HCT116 (cell line): ENCODE measurements at regions not wholly inside any gene's neighbourhood (a gene's known extent, or its start where the extent isn't known, plus 50 kb on each side); places are given as distances from the start of the nearest gene placed in this dataset.

Experiments used
- ATAC-seq: fragments of 200-7000 bp; cut with Tn5 transposase; 2 replicates; pipeline ENCODE4 v1.9.1; 2020; ENCODE audit warnings: mild to moderate bottlenecking, moderate library complexity
- BruUV-seq: library from RNA; stranded (reverse); fragments of 400-500 nt; replicated peaks from 2 replicates; lab custom pipeline; 2021; lab: Mats Ljungman, UMichigan
- CTCF ChIA-PET: fragments of 300-600 bp; sonication (Branson Sonifier 250); formaldehyde crosslinking; loops from one replicate; lab custom pipeline; 2021; ENCODE audit warnings: antibody characterized with exemption; lab: Charles Lee
- POLR2A ChIA-PET: fragments of 300-600, 350-600 bp; sonication (Branson Sonifier 250); formaldehyde crosslinking; loops from one replicate; lab custom pipeline; 2021; ENCODE audit warnings: antibody characterized with exemption; lab: Charles Lee
- RAD21 ChIA-PET, 2 experiments: fragments of 300-600 bp; sonication (Branson Sonifier 250); formaldehyde crosslinking; loops; one replicate each; lab custom pipeline; 2023; ENCODE audit warnings: low total read pairs in 2 of 2; ENCODE audit not compliant: uncharacterized antibody in 2 of 2, unreplicated experiment in 2 of 2, low non-redundant PET in 1 of 2; lab: Charles Lee
- DNase-seq: peaks from one replicate; pipeline ENCODE4 v3.0.0-alpha.2; 2010; ENCODE audit warnings: low read depth, low spot score
- H2AFZ ChIP-seq: fragments of 200-600 bp; shearing (Covaris generic), sonication (generic); 2 replicates; pipeline ENCODE4 v1.6.1; 2017; ENCODE audit warnings: low read depth, mixed run types, mixed read lengths, antibody characterized with exemption, low read length; ENCODE audit not compliant: poor library complexity, severe bottlenecking
- H3K27ac ChIP-seq: 2 replicates; pipeline ENCODE4 v1.5.1; 2012; ENCODE audit warnings: low read depth, low read length
- H3K27me3 ChIP-seq: fragments of 200-600 bp; sonication (generic); 2 replicates; pipeline ENCODE4 v1.6.1; 2016; ENCODE audit warnings: mixed run types, low read length, mixed read lengths; ENCODE audit not compliant: insufficient read depth
- H3K36me3 ChIP-seq, 2 experiments: fragments of 200-500 bp in 1 of 2; fragments of 200-600 bp in 1 of 2; sonication (Bioruptor generic) in 1 of 2; sonication (generic) in 1 of 2; 2 replicates each; pipeline versions ENCODE4 v1.5.1 to v1.6.1; 2014 to 2016; ENCODE audit warnings: low read length in 2 of 2, inconsistent platforms in 1 of 2, mixed read lengths in 1 of 2, mixed run types in 1 of 2; ENCODE audit not compliant: insufficient read depth in 2 of 2, control insufficient read depth in 1 of 2
- H3K4me1 ChIP-seq, 2 experiments: fragments of 200-600 bp in 1 of 2; sonication (generic) in 1 of 2; 2 replicates each; pipeline versions ENCODE4 v1.5.1 to v1.6.1; 2012 to 2017; ENCODE audit warnings: low read length in 2 of 2, inconsistent platforms in 1 of 2, mild to moderate bottlenecking in 1 of 2, mixed read lengths in 1 of 2, mixed run types in 1 of 2, moderate library complexity in 1 of 2; ENCODE audit not compliant: insufficient read depth in 2 of 2, control insufficient read depth in 1 of 2
- H3K4me2 ChIP-seq: fragments of 200-600 bp; sonication (generic); 2 replicates; pipeline ENCODE4 v1.6.1; 2017; ENCODE audit warnings: mixed run types, low read length, mixed read lengths
- H3K4me3 ChIP-seq, 2 experiments: fragments of 200-600 bp in 1 of 2; sonication (generic) in 1 of 2; replicated peaks in 1 of 2; 2 replicates each; pipeline ENCODE4 v1.5.1; 2011 to 2016; ENCODE audit warnings: low read length in 2 of 2, control low read depth in 1 of 2, low read depth in 1 of 2, mild to moderate bottlenecking in 1 of 2, mixed read lengths in 1 of 2, mixed run types in 1 of 2
- H3K79me2 ChIP-seq: fragments of 200-600 bp; sonication (generic); 2 replicates; pipeline ENCODE4 v1.6.1; 2017; ENCODE audit warnings: mild to moderate bottlenecking, mixed run types, low read length, moderate library complexity, mixed read lengths; ENCODE audit not compliant: insufficient read depth
- H3K9ac ChIP-seq: fragments of 200-600 bp; sonication (generic); 2 replicates; pipeline ENCODE4 v1.6.1; 2016; ENCODE audit warnings: low read length, mixed read lengths
- H3K9me2 ChIP-seq: fragments of 200-600 bp; sonication (generic), shearing (Covaris generic); 2 replicates; pipeline ENCODE4 v1.6.1; 2017; ENCODE audit warnings: mixed run types, mild to moderate bottlenecking, moderate library complexity; ENCODE audit not compliant: insufficient read depth
- H3K9me3 ChIP-seq, 2 experiments: fragments of 200-500 bp in 1 of 2; fragments of 200-600 bp in 1 of 2; sonication (Bioruptor generic) in 1 of 2; sonication (generic) in 1 of 2; 2 replicates each; pipeline ENCODE4 v1.6.1; 2014 to 2017; ENCODE audit warnings: low read length in 2 of 2, mixed read lengths in 2 of 2, inconsistent platforms in 1 of 2, low read depth in 1 of 2, mild to moderate bottlenecking in 1 of 2, mixed run types in 1 of 2, moderate library complexity in 1 of 2; ENCODE audit not compliant: control insufficient read depth in 1 of 2, insufficient read depth in 1 of 2
- H4K20me1 ChIP-seq: fragments of 200-600 bp; sonication (generic), shearing (Covaris generic); 2 replicates; pipeline ENCODE4 v1.6.1; 2017; ENCODE audit warnings: mixed run types, mild to moderate bottlenecking, moderate library complexity; ENCODE audit not compliant: insufficient read depth
- CBX3 ChIP-seq: IDR thresholded peaks from 2 replicates; pipeline ENCODE4 v1.6.1; 2012; ENCODE audit warnings: low read depth
- CTCF ChIP-seq, 3 experiments: fragments of 200-600 bp in 1 of 3; sonication (generic) in 1 of 3; IDR thresholded peaks in 2 of 3; conservative IDR thresholded peaks in 1 of 3; 2 replicates each; pipeline ENCODE4 v1.5.1; 2012 to 2017; ENCODE audit warnings: low read depth in 2 of 3, low read length in 2 of 3, antibody characterized with exemption in 1 of 3, borderline replicate concordance in 1 of 3, control low read depth in 1 of 3, mild to moderate bottlenecking in 1 of 3, mixed read lengths in 1 of 3, mixed run types in 1 of 3, moderate library complexity in 1 of 3; ENCODE audit not compliant: insufficient read depth in 1 of 3
- EZH2phosphoT487 ChIP-seq: fragments of 200-600 bp; IDR thresholded peaks from 2 replicates; pipeline ENCODE4 v1.6.1; 2018; ENCODE audit warnings: antibody characterized with exemption, borderline replicate concordance
- FOSL1 ChIP-seq: IDR thresholded peaks from 2 replicates; pipeline ENCODE4 v1.6.1; 2012; ENCODE audit warnings: low read depth
- MAX ChIP-seq: IDR thresholded peaks from 2 replicates; pipeline ENCODE4 v1.6.1; 2012
- POLR2A ChIP-seq: IDR thresholded peaks from 2 replicates; pipeline ENCODE4 v1.7.0; 2011; ENCODE audit warnings: borderline replicate concordance; ENCODE audit not compliant: insufficient read depth, insufficient read length; ENCODE audit errors: extremely low read depth
- POLR2AphosphoS5 ChIP-seq: IDR thresholded peaks from 2 replicates; pipeline ENCODE4 v1.6.1; 2011; ENCODE audit warnings: mild to moderate bottlenecking, low read depth, low read length, moderate library complexity
- RAD21 ChIP-seq: IDR thresholded peaks from 2 replicates; pipeline ENCODE4 v1.6.1; 2012; ENCODE audit warnings: low read depth, mild to moderate bottlenecking
- SIN3A ChIP-seq: IDR thresholded peaks from 2 replicates; pipeline ENCODE4 v1.6.1; 2012; ENCODE audit warnings: low read depth
- SP1 ChIP-seq: IDR thresholded peaks from 2 replicates; pipeline ENCODE4 v1.6.1; 2012; ENCODE audit warnings: low read depth
- SRF ChIP-seq: IDR thresholded peaks from 2 replicates; pipeline ENCODE4 v1.6.1; 2012; ENCODE audit warnings: low read depth
- TCF7L2 ChIP-seq: IDR thresholded peaks from 2 replicates; pipeline ENCODE4 v1.7.0; 2011; ENCODE audit warnings: borderline replicate concordance, inconsistent platforms; ENCODE audit not compliant: insufficient read depth, insufficient read length; ENCODE audit errors: extremely low read depth
- ZBTB33 ChIP-seq: IDR thresholded peaks from 2 replicates; pipeline ENCODE4 v1.6.1; 2011; ENCODE audit warnings: mild to moderate bottlenecking, low read length, moderate library complexity; ENCODE audit not compliant: insufficient replicate concordance; ENCODE audit errors: extremely low read depth
- ZFX ChIP-seq: fragments of 450-650 bp; IDR thresholded peaks from 2 replicates; pipeline ENCODE4 v1.6.1; 2017
- intact Hi-C: fragments of 100-400 bp; cut with micrococcal nuclease; formaldehyde crosslinking; loops from 2 replicates; pipeline ENCODE4 v1.10.0; 2022

- no peaks in the 10 kb centered on the region for H3K9me2 ChIP-seq
- no peak overlapping the region for H3K4me2 ChIP-seq
- H3K27ac ChIP-seq: no peak overlapping the region
- H3K79me2 ChIP-seq: no peaks in the 10 kb centered on the region
- ATAC-seq (no peak), DNase-seq (no peak)
- peaks cover 0 to 4% of the 10 kb centered on the region in 2 experiments; a peak in 1 of 4 replicates for H3K4me1 ChIP-seq
- no peaks in the 10 kb centered on the region for H3K9me3 ChIP-seq
- H3K36me3 ChIP-seq: no peaks in the 10 kb centered on the region
- no peaks in the 10 kb centered on the region for H4K20me1 ChIP-seq
- no peak overlapping the region for H2AFZ ChIP-seq
- ChIA-PET CTCF (no interaction called here), RAD21 (no interaction called here), POLR2A (no interaction called here)
- no TSS peak for BruUV-seq
- no peak overlapping the region for H3K9ac ChIP-seq
- no peak for TF ChIP-seq SP1
- TF ChIP-seq CBX3: no peak
- TF ChIP-seq RAD21: no peak
- no peak for TF ChIP-seq SRF
- TF ChIP-seq ZBTB33: no peak
- no peak for TF ChIP-seq POLR2A
- TF ChIP-seq FOSL1: no peak
- no peak for TF ChIP-seq POLR2AphosphoS5
- no peak for TF ChIP-seq MAX
- no peak for TF ChIP-seq EZH2phosphoT487
- TF ChIP-seq SIN3A: no peak
- no peak for TF ChIP-seq CTCF (IDR thresholded peaks at IDR 0.05 in 2 of 3, conservative IDR thresholded peaks at IDR 0.05 in 1 of 3; ENCODE audit: borderline replicate concordance in 1 of 3, insufficient read depth in 1 of 3, low read depth in 2 of 3, low read length in 2 of 3)
- no peak for TF ChIP-seq ZFX
- TF ChIP-seq TCF7L2: no peak
- intact Hi-C loops: no loop called here
- H3K27me3 ChIP-seq: peaks cover 8% of the 10 kb centered on the region
- no peak overlapping the region for H3K4me3 ChIP-seq
These were observed 141.4 kb upstream of the CXADR start for GRCh38 chr21:17371450-17371849.
